NCI-H1092 (cell line): ENCODE measurements at regions not wholly inside any gene's neighbourhood (a gene's known extent, or its start where the extent isn't known, plus 50 kb on each side); places are given as distances from the start of the nearest gene placed in this dataset.
A peak's percentile ranks its signal among the peaks of the same experiment; 100 is the strongest.

Experiments used
- DNase-seq: peaks from one replicate; lab custom pipeline; 2025; lab: John Stamatoyannopoulos, UW

- no peak for DNase-seq
Observed at GRCh38 chr14:61893371-61893940, 131.2 kb downstream of the SNAPC1 start.

GRCh38 chr14:61894452-61895077, 132.3 kb downstream of the SNAPC1 start:
- DNase-seq = peak; percentile 74

GRCh38 chr14:61897300-61897699, 135.1 kb downstream of the SNAPC1 start:
- DNase-seq = no peak

- no peak for DNase-seq
Observed at GRCh38 chr14:61898568-61898967, 136.3 kb downstream of the SNAPC1 start.

GRCh38 chr14:61899497-61899896, 137.3 kb downstream of the SNAPC1 start:
- no peak for DNase-seq

- DNase-seq = no peak
Observed at GRCh38 chr14:61904946-61905345, 142.7 kb downstream of the SNAPC1 start.

- no peak for DNase-seq
Observed at GRCh38 chr14:61911574-61911973, 149.4 kb downstream of the SNAPC1 start.

- DNase-seq = no peak
Observed at GRCh38 chr14:61918998-61919397, 156.8 kb downstream of the SNAPC1 start.

GRCh38 chr14:61923348-61923747, 161.1 kb downstream of the SNAPC1 start:
- no peak for DNase-seq

GRCh38 chr14:61925043-61925442, 162.8 kb downstream of the SNAPC1 start:
- DNase-seq = peak; percentile 29

- DNase-seq = no peak
Observed at GRCh38 chr14:61925732-61926435, 163.7 kb downstream of the SNAPC1 start.

- no peak for DNase-seq
Observed at GRCh38 chr14:61927060-61927459, 164.8 kb downstream of the SNAPC1 start.

- DNase-seq = no peak
Observed at GRCh38 chr14:61927520-61927919, 165.3 kb downstream of the SNAPC1 start.

- DNase-seq = no peak
Observed at GRCh38 chr14:61928300-61928699, 166.1 kb downstream of the SNAPC1 start.

- DNase-seq = no peak
Observed at GRCh38 chr14:61928701-61929100, 166.5 kb downstream of the SNAPC1 start.

GRCh38 chr14:61929651-61930050, 167.4 kb downstream of the SNAPC1 start:
- DNase-seq = no peak

- DNase-seq = no peak
Observed at GRCh38 chr14:61930101-61930857, 168.1 kb downstream of the SNAPC1 start.

- peak; percentile 7 for DNase-seq
Observed at GRCh38 chr14:61932974-61933373, 170.8 kb downstream of the SNAPC1 start.

GRCh38 chr14:61934385-61934784, 172.2 kb downstream of the SNAPC1 start:
- no peak for DNase-seq

- DNase-seq = no peak
Observed at GRCh38 chr14:61939776-61940175, 177.6 kb downstream of the SNAPC1 start.

- DNase-seq = no peak
Observed at GRCh38 chr14:61940666-61941420, 178.6 kb downstream of the SNAPC1 start.
